OCI-LY3 (cell line): ENCODE measurements at regions not wholly inside any gene's neighbourhood (a gene's known extent, or its start where the extent isn't known, plus 50 kb on each side); places are given as distances from the start of the nearest gene placed in this dataset.

Experiments
- H2AFZ ChIP-seq: fragments of 200-600, 300-600 bp; shearing (Covaris generic); 2 replicates; pipeline ENCODE4 v1.6.0; 2014; ENCODE audit warnings: antibody characterized with exemption, low read depth, low read length
- H3K27ac ChIP-seq: fragments of 200-600, 300-600 bp; sonication (generic); 2 replicates; pipeline ENCODE4 v1.5.1; 2014; ENCODE audit warnings: mild to moderate bottlenecking, low read length, moderate library complexity, mixed read lengths
- H3K27me3 ChIP-seq: fragments of 200-600, 300-600 bp; sonication (generic); 2 replicates; pipeline ENCODE4 v1.6.1; 2014; ENCODE audit warnings: low read depth, low read length, mixed read lengths
- H3K36me3 ChIP-seq: fragments of 200-600, 300-600 bp; sonication (generic); replicated peaks from 2 replicates; pipeline ENCODE3; 2014; ENCODE audit warnings: low read depth, low read length, mixed read lengths
- H3K4me1 ChIP-seq: fragments of 300-600, 200-600 bp; sonication (generic); 2 replicates; pipeline ENCODE4 v1.6.1; 2014; ENCODE audit warnings: low read length, mixed read lengths
- H3K4me2 ChIP-seq: fragments of 200-600, 300-600 bp; sonication (generic); 2 replicates; pipeline ENCODE4 v1.6.1; 2014; ENCODE audit warnings: low read length, mixed read lengths
- H3K4me3 ChIP-seq: fragments of 300-600, 200-600 bp; sonication (generic); 2 replicates; pipeline ENCODE4 v1.5.1; 2014; ENCODE audit warnings: antibody characterized with exemption, mild to moderate bottlenecking, low read length, moderate library complexity
- H3K79me2 ChIP-seq: fragments of 300-600, 200-600 bp; shearing (Covaris generic); 2 replicates; pipeline ENCODE4 v1.6.1; 2014; ENCODE audit warnings: mild to moderate bottlenecking, low read length, mixed read lengths
- H3K9ac ChIP-seq: fragments of 300-600, 200-600 bp; shearing (Covaris generic); 2 replicates; pipeline ENCODE4 v1.6.0; 2014; ENCODE audit warnings: mild to moderate bottlenecking, low read length, moderate library complexity
- H3K9me3 ChIP-seq: fragments of 200-600, 300-600 bp; shearing (Covaris generic); 2 replicates; pipeline ENCODE4 v1.6.1; 2014; ENCODE audit warnings: low read length, mixed read lengths; ENCODE audit not compliant: insufficient read depth
- H4K20me1 ChIP-seq: fragments of 200-600, 300-600 bp; sonication (generic); 2 replicates; pipeline ENCODE4 v1.6.1; 2016; ENCODE audit warnings: low read length, mixed read lengths; ENCODE audit not compliant: insufficient read depth
- CTCF ChIP-seq: fragments of 200-600, 300-600 bp; sonication (generic); IDR thresholded peaks from 2 replicates; pipeline ENCODE4 v1.5.1; 2014; ENCODE audit warnings: antibody characterized with exemption, low read length, low read depth
- EZH2phosphoT487 ChIP-seq: fragments of 200-600 bp; shearing (Covaris generic); IDR thresholded peaks from 2 replicates; pipeline ENCODE4 v1.6.1; 2018; ENCODE audit warnings: antibody characterized with exemption, mixed run types, low read depth

DNA sequence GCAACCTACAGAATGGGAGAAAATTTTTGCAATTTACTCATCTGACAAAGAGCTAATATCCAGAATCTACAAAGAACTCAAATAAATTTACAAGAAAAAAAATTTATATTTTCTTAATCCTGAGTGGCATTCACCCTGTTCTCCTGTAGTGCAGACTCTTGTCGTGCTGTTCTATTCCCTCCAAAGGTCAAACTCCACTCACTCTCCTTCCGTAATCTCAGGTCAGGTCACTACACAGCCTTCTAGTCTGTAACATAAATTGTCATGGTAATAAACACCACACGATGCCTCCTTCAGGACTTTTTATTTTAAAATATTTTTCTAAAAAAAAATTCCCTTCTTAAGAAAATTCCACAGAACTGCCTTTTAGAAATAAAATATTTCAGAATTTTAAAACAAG is 417.9 kb upstream of the GCFC2 start:
- Histone ChIP-seq H3K9ac (no peak overlapping the region), H3K4me2 (no peak overlapping the region), H2AFZ (no peak overlapping the region), H3K27me3 (no peaks in the 10 kb centered on the region), H3K27ac (no peak overlapping the region), H4K20me1 (no peaks in the 10 kb centered on the region), H3K4me3 (no peak overlapping the region), H3K9me3 (no peaks in the 10 kb centered on the region), H3K79me2 (no peaks in the 10 kb centered on the region), H3K36me3 (no peaks in the 10 kb centered on the region), H3K4me1 (peaks cover 13% of the 10 kb centered on the region)
- TF ChIP-seq EZH2phosphoT487 (no peak), CTCF (no peak)

DNA sequence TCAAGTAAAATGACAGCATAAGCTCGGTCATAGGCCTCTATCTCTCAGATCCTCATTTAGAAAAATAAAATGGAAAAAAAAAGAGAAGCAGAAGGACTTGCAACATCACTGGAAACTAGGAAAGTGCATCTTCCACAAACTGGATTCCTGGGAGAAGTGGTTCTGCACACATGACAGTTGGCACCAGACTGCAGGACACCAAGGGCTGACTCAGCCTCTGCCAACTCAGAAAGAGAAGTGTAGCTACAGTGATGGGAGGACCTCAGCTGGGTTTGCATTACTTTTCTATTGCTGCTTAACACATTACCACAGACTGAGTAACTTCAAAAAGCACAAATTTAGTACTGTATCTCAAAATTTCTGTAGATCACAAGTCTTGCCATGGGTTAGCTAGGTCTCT is 409.5 kb upstream of the GCFC2 start:
- H3K4me1 ChIP-seq = no peaks in the 10 kb centered on the region
- H2AFZ ChIP-seq = no peak overlapping the region
- H3K9me3 ChIP-seq = no peaks in the 10 kb centered on the region
- H3K79me2 ChIP-seq = no peaks in the 10 kb centered on the region
- no peaks in the 10 kb centered on the region for H4K20me1 ChIP-seq
- TF ChIP-seq EZH2phosphoT487 = no peak
- no peak for TF ChIP-seq CTCF
- no peaks in the 10 kb centered on the region for H3K36me3 ChIP-seq
- H3K4me2 ChIP-seq = no peak overlapping the region
- H3K4me3 ChIP-seq = no peak overlapping the region
- H3K27ac ChIP-seq = no peak overlapping the region
- no peaks in the 10 kb centered on the region for H3K27me3 ChIP-seq
- H3K9ac ChIP-seq = no peak overlapping the region

DNA sequence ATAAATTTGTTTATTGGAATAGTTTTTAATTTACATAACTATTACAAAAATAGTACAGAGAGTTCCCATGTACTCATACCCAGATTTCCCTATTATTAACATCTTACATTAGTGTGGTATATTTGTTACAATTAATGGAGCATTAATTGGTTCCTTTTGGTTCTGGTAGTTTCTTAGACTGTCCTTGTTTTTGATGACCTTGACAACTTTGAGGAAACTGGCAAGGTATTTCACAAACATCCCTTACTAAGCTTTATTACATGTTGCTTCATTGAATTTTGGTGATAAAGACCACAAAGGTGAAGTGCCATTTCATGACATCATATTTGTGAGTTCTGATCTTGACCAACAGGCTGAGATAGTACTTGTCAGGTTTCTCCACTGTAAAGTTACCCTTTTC is 379.0 kb upstream of the GCFC2 start:
- Histone ChIP-seq H3K4me2 (no peak overlapping the region), H3K4me3 (no peak overlapping the region), H4K20me1 (no peaks in the 10 kb centered on the region), H3K27me3 (no peaks in the 10 kb centered on the region), H3K79me2 (no peaks in the 10 kb centered on the region), H3K4me1 (no peaks in the 10 kb centered on the region), H2AFZ (no peak overlapping the region), H3K9me3 (no peaks in the 10 kb centered on the region), H3K36me3 (no peaks in the 10 kb centered on the region), H3K9ac (no peak overlapping the region), H3K27ac (no peak overlapping the region)
- TF ChIP-seq CTCF = no peak
- no peak for TF ChIP-seq EZH2phosphoT487

DNA sequence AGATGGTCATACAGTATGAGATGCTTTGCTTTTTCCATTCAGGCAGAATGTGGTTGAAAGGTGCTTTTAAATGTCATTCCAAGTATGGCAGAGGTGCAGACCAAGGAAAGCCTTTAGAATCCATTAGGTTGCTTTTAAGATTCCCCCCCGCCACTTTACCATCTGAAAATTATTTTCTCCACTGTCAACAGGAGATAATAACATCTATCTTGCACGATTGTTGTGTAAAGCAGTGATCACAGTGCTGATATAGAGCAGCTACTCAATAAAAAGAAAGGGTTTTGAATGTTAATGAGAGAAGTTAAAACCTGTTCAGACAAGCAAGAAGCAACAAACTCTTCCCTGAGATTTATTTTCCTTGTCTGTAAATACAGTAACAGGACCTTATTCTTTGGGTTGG is 372.5 kb upstream of the GCFC2 start:
- Histone ChIP-seq H3K9me3 (no peaks in the 10 kb centered on the region), H3K4me3 (no peak overlapping the region), H3K36me3 (no peaks in the 10 kb centered on the region), H2AFZ (no peak overlapping the region), H3K9ac (no peak overlapping the region), H4K20me1 (no peaks in the 10 kb centered on the region), H3K4me2 (no peak overlapping the region), H3K27me3 (no peaks in the 10 kb centered on the region), H3K79me2 (no peaks in the 10 kb centered on the region), H3K27ac (no peak overlapping the region), H3K4me1 (no peaks in the 10 kb centered on the region)
- TF ChIP-seq CTCF (no peak), EZH2phosphoT487 (no peak)
